GM12878 (cell line): ENCODE measurements at regions not wholly inside any gene's neighbourhood (a gene's known extent, or its start where the extent isn't known, plus 50 kb on each side); places are given as distances from the start of the nearest gene placed in this dataset.

Experiments used
- ATAC-seq: fragments of 200-7000 bp; cut with Tn5 transposase; 3 replicates; pipeline ENCODE4 v1.9.1; 2020; ENCODE audit warnings: mild to moderate bottlenecking, moderate library complexity
- BruUV-seq: library from RNA; stranded (reverse); fragments of 400-500 nt; replicated peaks from 2 replicates; lab custom pipeline; 2021; lab: Mats Ljungman, UMichigan
- CTCF ChIA-PET: fragments of 300-600 bp; sonication (Branson Sonifier 250); formaldehyde crosslinking; extraction: SDS; loops from one replicate; lab custom pipeline; 2021; ENCODE audit warnings: inconsistent platforms; lab: Yijun Ruan, JAX
- POLR2A ChIA-PET: fragments of 350-600 bp; formaldehyde crosslinking; extraction: SDS; loops from one replicate; lab custom pipeline; 2021; ENCODE audit warnings: inconsistent platforms; lab: Charles Lee
- RAD21 ChIA-PET: fragments of 300-600 bp; sonication (Branson Sonifier 250); formaldehyde crosslinking; loops from one replicate; lab custom pipeline; 2023; ENCODE audit warnings: antibody characterized with exemption; ENCODE audit not compliant: unreplicated experiment; lab: Charles Lee
- SMC1A ChIA-PET: fragments of 300-600 bp; sonication (Branson Sonifier 250); formaldehyde crosslinking; loops from one replicate; lab custom pipeline; 2023; ENCODE audit not compliant: unreplicated experiment, uncharacterized antibody; lab: Charles Lee
- DNase-seq: peaks from one replicate; pipeline ENCODE4 v3.0.0-alpha.2; 2011; ENCODE audit warnings: low read depth, low spot score
- FAIRE-seq: peaks from 3 replicates; lab custom pipeline; 2011; peaks lifted over from hg19 to GRCh38; lab: Jason Lieb, UNC
- H2AFZ ChIP-seq: 2 replicates; pipeline ENCODE4 v1.6.0; 2011; ENCODE audit warnings: low read depth, low read length, control low read depth; ENCODE audit not compliant: control insufficient read depth
- H3K27ac ChIP-seq: 2 replicates; pipeline ENCODE4 v1.5.1; 2011; ENCODE audit warnings: control low read depth; ENCODE audit not compliant: control insufficient read depth, insufficient read depth
- H3K27me3 ChIP-seq, 2 experiments: replicated peaks in 1 of 2; 2 replicates each; pipeline versions ENCODE4 v1.6.0 to v1.6.1; 2011; ENCODE audit warnings: low read length in 1 of 2; ENCODE audit not compliant: control insufficient read depth in 2 of 2, insufficient read depth in 2 of 2
- H3K36me3 ChIP-seq, 2 experiments: 2 replicates each; pipeline ENCODE4 v1.5.1; 2011; ENCODE audit warnings: low read length in 1 of 2; ENCODE audit not compliant: control insufficient read depth in 2 of 2, insufficient read depth in 2 of 2
- H3K4me1 ChIP-seq: 2 replicates; pipeline ENCODE4 v1.6.1; 2011; ENCODE audit warnings: mild to moderate bottlenecking, low read length, moderate library complexity, mixed read lengths; ENCODE audit not compliant: control insufficient read depth, insufficient read depth
- H3K4me2 ChIP-seq: 2 replicates; pipeline ENCODE4 v1.6.0; 2011; ENCODE audit warnings: control low read depth; ENCODE audit not compliant: control insufficient read depth, insufficient read depth
- H3K4me3 ChIP-seq: fragments of 200-600 bp; sonication (generic); 2 replicates; pipeline ENCODE4 v1.5.1; 2016
- H3K79me2 ChIP-seq: 2 replicates; pipeline ENCODE4 v1.6.0; 2011; ENCODE audit warnings: low read length; ENCODE audit not compliant: control insufficient read depth, insufficient read depth
- H3K9ac ChIP-seq: 2 replicates; pipeline ENCODE4 v1.8.0; 2011; ENCODE audit warnings: low read length, control low read depth, mixed read lengths; ENCODE audit not compliant: control insufficient read depth, insufficient read depth
- H3K9me3 ChIP-seq: replicated peaks from 3 replicates; pipeline ENCODE4 v1.5.1; 2011; ENCODE audit warnings: mild to moderate bottlenecking, low read length; ENCODE audit not compliant: control insufficient read depth, insufficient read depth
- H4K20me1 ChIP-seq: 2 replicates; pipeline ENCODE4 v1.6.0; 2011; ENCODE audit not compliant: control insufficient read depth, insufficient read depth
- BCL3 ChIP-seq: IDR thresholded peaks from 2 replicates; pipeline ENCODE4 v1.6.1; 2011; ENCODE audit warnings: borderline replicate concordance, low read depth, mild to moderate bottlenecking, moderate library complexity, low read length; ENCODE audit not compliant: insufficient read depth, poor library complexity, severe bottlenecking
- CHD1 ChIP-seq: IDR thresholded peaks from 2 replicates; pipeline ENCODE4 v1.6.1; 2012; ENCODE audit warnings: low read depth, low read length, improper control_type of control experiment
- ETV6 ChIP-seq, 2 experiments: fragments of 450-650 bp in 1 of 2; IDR thresholded peaks in 1 of 2; conservative IDR thresholded peaks in 1 of 2; 2 replicates each; pipeline ENCODE4 v1.6.1; 2014; ENCODE audit warnings: antibody characterized with exemption in 1 of 2, borderline replicate concordance in 1 of 2, low read depth in 1 of 2, mild to moderate bottlenecking in 1 of 2, moderate library complexity in 1 of 2
- FOS ChIP-seq: IDR thresholded peaks from 3 replicates; pipeline ENCODE4 v1.6.1; 2011; ENCODE audit warnings: borderline replicate concordance; ENCODE audit not compliant: insufficient read length; ENCODE audit errors: extremely low read depth
- JUND ChIP-seq: IDR thresholded peaks from 2 replicates; pipeline ENCODE4 v1.6.1; 2012; ENCODE audit warnings: low read depth, mild to moderate bottlenecking, low read length, improper control_type of control experiment, moderate library complexity
- KAT2A ChIP-seq: conservative IDR thresholded peaks from 2 replicates; pipeline ENCODE4 v1.6.1; 2011; ENCODE audit warnings: low read depth, low read length; ENCODE audit not compliant: control insufficient read depth
- MLLT1 ChIP-seq: fragments of 450-650 bp; IDR thresholded peaks from 2 replicates; pipeline ENCODE4 v1.6.1; 2016; ENCODE audit warnings: mild to moderate bottlenecking
- MYC ChIP-seq: IDR thresholded peaks from 2 replicates; pipeline ENCODE4 v1.6.1; 2011; ENCODE audit warnings: mild to moderate bottlenecking, low read length, moderate library complexity, inconsistent platforms; ENCODE audit not compliant: insufficient read depth, insufficient replicate concordance, insufficient read length, severe bottlenecking
- RELA ChIP-seq: fragments of 450-650 bp; IDR thresholded peaks from 2 replicates; pipeline ENCODE4 v1.8.0; 2014; ENCODE audit warnings: borderline replicate concordance; ENCODE audit not compliant: partially characterized antibody
- RUNX3 ChIP-seq: IDR thresholded peaks from 2 replicates; pipeline ENCODE4 v1.6.1; 2012; ENCODE audit warnings: low read length, inconsistent platforms
- SIX5 ChIP-seq: IDR thresholded peaks from 2 replicates; pipeline ENCODE4 v1.6.1; 2011; ENCODE audit warnings: mild to moderate bottlenecking, low read depth, low read length, moderate library complexity; ENCODE audit not compliant: severe bottlenecking
- SMARCA5 ChIP-seq: fragments of 450-650 bp; IDR thresholded peaks from 2 replicates; pipeline ENCODE4 v1.6.1; 2017; ENCODE audit warnings: mild to moderate bottlenecking
- ZZZ3 ChIP-seq: IDR thresholded peaks from 2 replicates; pipeline ENCODE4 v1.6.1; 2011; ENCODE audit warnings: low read depth; ENCODE audit not compliant: control insufficient read depth, insufficient read length
- WGBS: methylation state at CpG from one replicate; pipeline ENCODE4 v1.1.6; 2016; ENCODE audit warnings: low lambda C conversion rate; ENCODE audit not compliant: insufficient replicate concordance, insufficient coverage; ENCODE audit errors: missing lambda C conversion rate; 5-methylcytosine and 5-hydroxymethylcytosine counted together
- in situ Hi-C: fragments of 300-500 bp; cut with MboI; formaldehyde crosslinking; loops from 9 replicates; pipeline ENCODE4 v1.14.3; 2018; ENCODE audit warnings: mixed read lengths
- intact Hi-C: fragments of 100-400 bp; cut with micrococcal nuclease; formaldehyde crosslinking; loops from one replicate; pipeline ENCODE4 v1.14.2; 2022; ENCODE audit not compliant: unreplicated experiment
- TF ChIP-seq, protein P1 (sequence below): fragments of 450-650 bp; IDR thresholded peaks from 2 replicates; pipeline ENCODE4 v1.6.1; 2014; ENCODE audit warnings: mild to moderate bottlenecking
- TF ChIP-seq, protein P2 (sequence below): IDR thresholded peaks from 2 replicates; pipeline ENCODE4 v1.6.1; 2012; ENCODE audit warnings: low read depth, low read length, improper control_type of control experiment
- TF ChIP-seq, protein P3 (sequence below): fragments of 450-650 bp; IDR thresholded peaks from 2 replicates; pipeline ENCODE4 v1.6.1; 2018; ENCODE audit warnings: mild to moderate bottlenecking, low read depth, moderate library complexity; ENCODE audit not compliant: partially characterized antibody

DNA sequence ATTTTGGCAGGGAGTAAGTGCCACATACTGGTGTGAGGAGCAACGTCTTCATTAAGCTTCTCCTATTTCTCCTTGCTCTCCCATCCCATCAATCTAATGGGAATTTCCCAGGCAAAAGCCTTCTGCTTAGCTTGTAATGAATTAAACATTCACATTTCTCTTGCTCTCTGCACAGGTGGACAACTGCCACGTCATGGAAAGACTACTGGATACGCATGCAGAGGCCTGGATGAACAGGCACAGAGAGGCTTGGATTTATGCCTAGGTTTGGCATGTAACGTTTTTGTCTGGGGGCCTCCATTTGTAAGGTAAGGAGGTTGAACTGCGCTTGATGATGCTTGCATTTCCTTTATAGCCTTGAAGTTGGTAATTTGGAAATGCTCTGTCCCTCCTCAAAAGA lies 374.8 kb downstream of the KLF12 start:
- ChIA-PET RAD21 (no interaction called here), POLR2A (no interaction called here), CTCF (interaction anchor here (1.2 kb wide), 1 partner anchor 8 kb away, joined by 5 read pairs; no protein-coding TSS in a partner anchor), SMC1A (interaction anchor here (0.9 kb wide), 1 partner anchor 14 kb away, joined by 3 read pairs; no protein-coding TSS in a partner anchor)
- Histone ChIP-seq H3K36me3 (no peaks in the 10 kb centered on the region), H3K27me3 (no peaks in the 10 kb centered on the region), H3K79me2 (no peaks in the 10 kb centered on the region), H3K27ac (no peak overlapping the region), H3K4me1 (no peaks in the 10 kb centered on the region), H3K9ac (no peak overlapping the region), H3K9me3 (no peaks in the 10 kb centered on the region), H4K20me1 (no peaks in the 10 kb centered on the region), H3K4me2 (no peak overlapping the region), H3K4me3 (no peak overlapping the region), H2AFZ (no peak overlapping the region)
- ATAC-seq (no peak), FAIRE-seq (no peak), DNase-seq (no peak)
- TF ChIP-seq ETV6 (conservative IDR thresholded peaks at IDR 0.05 in 1 of 2, IDR thresholded peaks at IDR 0.05 in 1 of 2; ENCODE audit: borderline replicate concordance in 1 of 2, low read depth in 1 of 2) (no peak), JUND (no peak), SMARCA5 (no peak), SIX5 (no peak), BCL3 (no peak), FOS (no peak), MLLT1 (no peak), RELA (no peak), KAT2A (no peak), CHD1 (no peak), ZZZ3 (no peak), MYC (no peak), RUNX3 (no peak)
- TF ChIP-seq, protein P1, sequence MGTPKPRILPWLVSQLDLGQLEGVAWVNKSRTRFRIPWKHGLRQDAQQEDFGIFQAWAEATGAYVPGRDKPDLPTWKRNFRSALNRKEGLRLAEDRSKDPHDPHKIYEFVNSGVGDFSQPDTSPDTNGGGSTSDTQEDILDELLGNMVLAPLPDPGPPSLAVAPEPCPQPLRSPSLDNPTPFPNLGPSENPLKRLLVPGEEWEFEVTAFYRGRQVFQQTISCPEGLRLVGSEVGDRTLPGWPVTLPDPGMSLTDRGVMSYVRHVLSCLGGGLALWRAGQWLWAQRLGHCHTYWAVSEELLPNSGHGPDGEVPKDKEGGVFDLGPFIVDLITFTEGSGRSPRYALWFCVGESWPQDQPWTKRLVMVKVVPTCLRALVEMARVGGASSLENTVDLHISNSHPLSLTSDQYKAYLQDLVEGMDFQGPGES: no peak
- TF ChIP-seq, protein P2, sequence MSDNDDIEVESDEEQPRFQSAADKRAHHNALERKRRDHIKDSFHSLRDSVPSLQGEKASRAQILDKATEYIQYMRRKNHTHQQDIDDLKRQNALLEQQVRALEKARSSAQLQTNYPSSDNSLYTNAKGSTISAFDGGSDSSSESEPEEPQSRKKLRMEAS: no peak
- TF ChIP-seq, protein P3, sequence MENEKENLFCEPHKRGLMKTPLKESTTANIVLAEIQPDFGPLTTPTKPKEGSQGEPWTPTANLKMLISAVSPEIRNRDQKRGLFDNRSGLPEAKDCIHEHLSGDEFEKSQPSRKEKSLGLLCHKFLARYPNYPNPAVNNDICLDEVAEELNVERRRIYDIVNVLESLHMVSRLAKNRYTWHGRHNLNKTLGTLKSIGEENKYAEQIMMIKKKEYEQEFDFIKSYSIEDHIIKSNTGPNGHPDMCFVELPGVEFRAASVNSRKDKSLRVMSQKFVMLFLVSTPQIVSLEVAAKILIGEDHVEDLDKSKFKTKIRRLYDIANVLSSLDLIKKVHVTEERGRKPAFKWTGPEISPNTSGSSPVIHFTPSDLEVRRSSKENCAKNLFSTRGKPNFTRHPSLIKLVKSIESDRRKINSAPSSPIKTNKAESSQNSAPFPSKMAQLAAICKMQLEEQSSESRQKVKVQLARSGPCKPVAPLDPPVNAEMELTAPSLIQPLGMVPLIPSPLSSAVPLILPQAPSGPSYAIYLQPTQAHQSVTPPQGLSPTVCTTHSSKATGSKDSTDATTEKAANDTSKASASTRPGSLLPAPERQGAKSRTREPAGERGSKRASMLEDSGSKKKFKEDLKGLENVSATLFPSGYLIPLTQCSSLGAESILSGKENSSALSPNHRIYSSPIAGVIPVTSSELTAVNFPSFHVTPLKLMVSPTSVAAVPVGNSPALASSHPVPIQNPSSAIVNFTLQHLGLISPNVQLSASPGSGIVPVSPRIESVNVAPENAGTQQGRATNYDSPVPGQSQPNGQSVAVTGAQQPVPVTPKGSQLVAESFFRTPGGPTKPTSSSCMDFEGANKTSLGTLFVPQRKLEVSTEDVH: no peak
- 68% methylated on average over 5 of the region's 5 CpGs for WGBS
- in situ Hi-C loops: loop anchor here (10.0 kb wide), 1 partner anchor 525 kb away; no protein-coding TSS in a partner anchor
- BruUV-seq: no TSS peak
- intact Hi-C loops: no loop called here
